ENCODE measurements at regions not wholly inside any gene's neighbourhood (a gene's known extent, or its start where the extent isn't known, plus 50 kb on each side); places are given as distances from the start of the nearest gene placed in this dataset.
"Not testable (repeated sequence)": the region's sequence is repeated elsewhere in the genome, so short reads cannot be mapped to it uniquely, and the experiment has no call there.

GRCh38 chr10:28995497-28995896 is 293.4 kb upstream of the LYZL1 start:
- TF ChIP-seq CTCF (IDR thresholded peaks at IDR 0.05): no peak
- H3K4me3 ChIP-seq: no peak overlapping the region
- peaks cover 7% of the 10 kb centered on the region for H3K4me1 ChIP-seq
- intact Hi-C loops (cut with DNase I): no loop called here
- no peak overlapping the region for H3K27ac ChIP-seq
- H3K36me3 ChIP-seq: no peaks in the 10 kb centered on the region
- no peaks in the 10 kb centered on the region for H3K9me3 ChIP-seq
- no peaks in the 10 kb centered on the region for H3K27me3 ChIP-seq (ENCODE audit: low read depth)
- ATAC-seq (no peak), DNase-seq (no peak)

GRCh38 chr10:28996345-28996744 is 292.5 kb upstream of the LYZL1 start:
- no peak for ATAC-seq
- Histone ChIP-seq H3K9me3 (no peaks in the 10 kb centered on the region), H3K27me3 (ENCODE audit: low read depth) (no peaks in the 10 kb centered on the region), H3K36me3 (no peaks in the 10 kb centered on the region), H3K4me1 (peaks cover 7% of the 10 kb centered on the region), H3K4me3 (no peak overlapping the region), H3K27ac (no peak overlapping the region)
- DNase-seq: no peak
- intact Hi-C loops (cut with DNase I): no loop called here
- no peak for TF ChIP-seq CTCF (IDR thresholded peaks at IDR 0.05)

- Histone ChIP-seq H3K27me3 (ENCODE audit: low read depth) (no peaks in the 10 kb centered on the region), H3K9me3 (no peaks in the 10 kb centered on the region), H3K27ac (no peak overlapping the region), H3K4me1 (no peaks in the 10 kb centered on the region), H3K4me3 (no peak overlapping the region), H3K36me3 (no peaks in the 10 kb centered on the region)
- ATAC-seq (no peak), DNase-seq (no peak)
- intact Hi-C loops (cut with DNase I): no loop called here
- no peak for TF ChIP-seq CTCF (IDR thresholded peaks at IDR 0.05)
These were observed 291.8 kb upstream of the LYZL1 start for GRCh38 chr10:28996947-28997551.

- TF ChIP-seq CTCF (IDR thresholded peaks at IDR 0.05): no peak
- Histone ChIP-seq H3K36me3 (no peaks in the 10 kb centered on the region), H3K4me3 (no peak overlapping the region), H3K27ac (no peak overlapping the region), H3K9me3 (no peaks in the 10 kb centered on the region), H3K4me1 (no peaks in the 10 kb centered on the region), H3K27me3 (ENCODE audit: low read depth) (no peaks in the 10 kb centered on the region)
- intact Hi-C loops (cut with DNase I): no loop called here
- no peak for DNase-seq
- peak; percentile 32 to 69 for ATAC-seq
These were observed 291.1 kb upstream of the LYZL1 start for GRCh38 chr10:28997734-28998133.

GRCh38 chr10:29001801-29002200 is 287.1 kb upstream of the LYZL1 start:
- H3K4me1 ChIP-seq: no peaks in the 10 kb centered on the region
- no peak overlapping the region for H3K4me3 ChIP-seq
- no peaks in the 10 kb centered on the region for H3K36me3 ChIP-seq
- no peak for ATAC-seq
- no peak for TF ChIP-seq CTCF (IDR thresholded peaks at IDR 0.05)
- no peak for DNase-seq
- H3K27ac ChIP-seq: no peak overlapping the region
- H3K27me3 ChIP-seq (ENCODE audit: low read depth): no peaks in the 10 kb centered on the region
- intact Hi-C loops (cut with DNase I): no loop called here
- no peaks in the 10 kb centered on the region for H3K9me3 ChIP-seq

GRCh38 chr10:29003014-29003413 is 285.9 kb upstream of the LYZL1 start:
- ATAC-seq; H3K27ac ChIP-seq; H3K4me3 ChIP-seq; DNase-seq; H3K9me3 ChIP-seq; H3K27me3 ChIP-seq (ENCODE audit: low read depth); H3K4me1 ChIP-seq; H3K36me3 ChIP-seq; intact Hi-C loops (cut with DNase I): not testable (repeated sequence)
